GM10266 (cell line): ENCODE measurements at regions not wholly inside any gene's neighbourhood (a gene's known extent, or its start where the extent isn't known, plus 50 kb on each side); places are given as distances from the start of the nearest gene placed in this dataset.

ENCODE experiments used
- DNase-seq: peaks from one replicate; pipeline ENCODE4 v3.0.0; 2012; ENCODE audit errors: extremely low spot score
- CTCF ChIP-seq: IDR thresholded peaks from 2 replicates; pipeline ENCODE4 v1.5.1; 2012; ENCODE audit warnings: mild to moderate bottlenecking, low read depth; ENCODE audit not compliant: control insufficient read depth, insufficient read depth; ENCODE audit errors: missing control alignments

- no peak for TF ChIP-seq CTCF
- DNase-seq, result no peak
Observed at GRCh38 chr12:63038713-63039100, 103.8 kb upstream of the PPM1H start.

- no peak for TF ChIP-seq CTCF
- no peak for DNase-seq
Observed at GRCh38 chr12:63037746-63038712, 103.1 kb upstream of the PPM1H start.

DNA sequence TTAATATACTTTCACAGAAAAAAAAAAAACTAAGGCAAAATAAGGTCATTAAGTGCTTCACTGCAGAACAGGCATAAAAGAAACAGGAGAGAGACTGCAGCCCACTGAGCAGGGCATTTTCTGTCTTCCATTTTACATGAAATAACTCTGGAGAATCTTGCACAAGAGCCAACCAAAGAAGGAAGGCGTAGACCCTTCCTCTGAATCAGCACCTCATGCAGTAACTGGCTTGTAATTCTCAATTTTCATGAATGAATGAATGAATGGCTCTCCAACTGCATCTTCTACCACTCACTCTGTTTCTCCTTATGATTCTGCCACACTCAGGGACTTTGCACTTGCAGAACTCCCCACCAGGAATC is 102.0 kb upstream of the PPM1H start:
- no peak for TF ChIP-seq CTCF
- DNase-seq, result no peak

GRCh38 chr12:63036216-63036973 is 101.4 kb upstream of the PPM1H start:
- TF ChIP-seq CTCF, result no peak

DNA sequence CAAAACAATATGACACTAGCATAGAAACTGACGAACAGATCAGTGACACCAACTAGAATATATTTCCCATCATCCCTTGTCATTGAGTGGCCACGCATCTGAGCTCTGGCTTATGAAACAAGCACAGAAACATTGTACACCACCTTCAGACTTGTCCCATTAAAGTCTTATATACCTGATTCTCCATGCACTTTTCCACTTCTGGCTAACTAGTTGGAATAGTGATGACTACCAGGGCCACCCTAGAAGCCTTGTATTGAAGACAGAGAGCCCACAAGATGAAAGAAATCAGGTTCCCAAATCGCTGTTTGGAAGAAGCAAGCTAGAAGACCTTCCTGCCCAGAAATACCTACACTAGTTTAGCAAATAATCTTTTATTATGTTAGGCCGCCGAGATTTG is 99.7 kb upstream of the PPM1H start:
- TF ChIP-seq CTCF, result no peak
- DNase-seq, result no peak

More at GRCh38 chr12:63036216-63036973, 101.4 kb upstream of the PPM1H start:
- DNase-seq, result no peak

- DNase-seq, result no peak
- no peak for TF ChIP-seq CTCF
Observed at GRCh38 chr12:63029676-63030075, 94.7 kb upstream of the PPM1H start.

GRCh38 chr12:63028951-63029350 is 94.0 kb upstream of the PPM1H start:
- TF ChIP-seq CTCF, result no peak
- no peak for DNase-seq
